Vagina (tissue), 2 donors: ENCODE measurements at regions not wholly inside any gene's neighbourhood (a gene's known extent, or its start where the extent isn't known, plus 50 kb on each side); places are given as distances from the start of the nearest gene placed in this dataset.

ENCODE experiments used
- CTCF ChIP-seq, 3 experiments: fragments of 450-650 bp in 2 of 3; fragments of 200-600 bp in 1 of 3; sonication (generic) in 1 of 3; IDR thresholded peaks; one replicate each; pipeline ENCODE4 v1.5.1; 2017 to 2019; ENCODE audit warnings: antibody characterized with exemption in 3 of 3, mild to moderate bottlenecking in 2 of 3, moderate library complexity in 2 of 3
- POLR2A ChIP-seq, 2 donors: fragments of 450-650 bp; IDR thresholded peaks; one replicate each; pipeline ENCODE4 v1.6.1; 2017; ENCODE audit warnings: antibody characterized with exemption in 2 of 2, mild to moderate bottlenecking in 2 of 2, moderate library complexity in 2 of 2

- TF ChIP-seq POLR2A (IDR thresholded peaks at IDR 0.05) (no peak), CTCF (IDR thresholded peaks at IDR 0.05) (no peak)
Observed at GRCh38 chr16:16940351-16940750, 530.4 kb downstream of the XYLT1 start.
